ENCODE measurements at regions not wholly inside any gene's neighbourhood (a gene's known extent, or its start where the extent isn't known, plus 50 kb on each side); places are given as distances from the start of the nearest gene placed in this dataset.

- intact Hi-C loops (cut with DNase I) = no loop called here
- DNase-seq = no peak
Measured at GRCh38 chr15:87805117-87805820, 451.3 kb downstream of the NTRK3 start.

DNA sequence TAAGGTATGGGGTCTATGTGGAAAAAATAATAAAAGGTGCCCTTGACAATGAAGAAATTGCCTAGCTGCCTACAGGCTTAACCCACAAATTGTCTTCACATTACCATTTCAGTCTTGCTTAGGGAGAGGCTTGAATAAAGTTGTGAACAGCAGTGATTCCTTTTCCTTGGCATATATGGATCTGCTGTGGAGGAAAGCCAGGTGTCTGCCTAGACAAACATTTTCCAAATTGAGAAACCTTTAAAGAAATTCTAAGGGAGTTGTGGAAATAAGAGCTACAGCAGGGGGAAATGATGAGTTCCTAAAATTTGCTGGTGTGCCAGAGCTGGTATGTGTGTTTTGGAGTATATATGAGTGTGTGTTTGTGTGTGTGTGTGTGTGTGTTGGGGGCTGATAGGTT, 452.1 kb downstream of the NTRK3 start:
- no peak for DNase-seq
- intact Hi-C loops (cut with DNase I) = no loop called here

GRCh38 chr15:87799838-87800237, 456.7 kb downstream of the NTRK3 start:
- DNase-seq = no peak
- intact Hi-C loops (cut with DNase I) = no loop called here

DNA sequence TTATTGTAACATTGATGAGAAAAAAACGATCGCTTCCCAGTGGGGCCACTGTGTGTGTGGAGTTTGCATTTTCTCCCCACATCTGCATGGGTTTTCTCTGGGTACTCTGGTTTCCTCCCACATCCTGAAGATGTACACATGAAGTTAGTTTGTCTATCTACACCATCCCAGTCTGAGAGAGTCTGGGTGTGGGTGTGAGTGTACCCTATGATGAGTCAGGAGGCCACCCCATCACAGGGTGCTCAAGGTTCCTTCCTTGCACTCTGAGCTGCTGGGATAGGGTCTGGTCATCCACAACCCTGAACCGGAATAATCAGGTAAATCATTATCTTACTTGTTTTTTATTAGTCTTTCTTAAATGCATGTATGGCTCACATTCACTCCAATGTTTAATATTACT, 457.1 kb downstream of the NTRK3 start:
- intact Hi-C loops (cut with DNase I) = no loop called here
- DNase-seq = no peak

GRCh38 chr15:87793725-87794124, 462.8 kb downstream of the NTRK3 start:
- intact Hi-C loops (cut with DNase I) = no loop called here

DNA sequence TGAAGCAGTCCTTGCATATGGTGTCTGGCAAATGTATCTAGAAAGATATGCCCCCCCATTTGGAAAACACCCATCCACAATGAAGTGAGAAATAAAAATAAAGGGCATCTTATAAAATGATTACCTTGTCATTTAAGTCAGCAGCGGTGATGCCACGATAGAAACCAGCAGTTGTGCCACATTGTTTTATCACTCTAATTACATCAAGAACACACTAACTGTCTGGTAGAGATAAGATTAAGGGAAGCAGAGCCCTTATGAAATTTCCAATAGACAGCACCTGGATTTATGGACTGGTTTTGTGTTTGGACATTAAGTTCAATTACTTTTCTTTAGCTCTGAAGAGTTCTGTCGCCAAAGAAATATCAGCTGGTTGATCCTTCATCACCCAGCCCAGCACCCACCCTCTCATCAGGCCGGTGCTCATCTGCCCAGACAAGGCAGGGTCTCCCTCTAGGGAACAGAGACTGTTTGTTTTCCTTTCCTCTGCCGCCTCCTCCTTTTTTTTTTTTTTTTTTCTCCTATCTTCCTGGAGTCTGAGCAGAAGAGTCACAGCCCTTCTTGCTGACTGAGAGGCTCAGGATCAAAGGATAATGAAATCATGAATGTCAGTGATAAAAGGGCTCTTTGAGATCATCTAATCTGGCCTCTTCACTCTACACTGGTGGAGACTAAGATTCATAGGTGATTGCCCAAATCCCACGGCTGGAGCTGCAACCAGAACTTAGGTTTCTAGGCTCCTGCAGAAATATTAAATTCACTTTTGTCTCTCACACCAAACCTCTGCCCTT, 464.1 kb downstream of the NTRK3 start:
- intact Hi-C loops (cut with DNase I) = no loop called here
- DNase-seq = no peak

More at GRCh38 chr15:87793725-87794124, 462.8 kb downstream of the NTRK3 start:
- DNase-seq = no peak

GRCh38 chr15:87781959-87782625, 474.4 kb downstream of the NTRK3 start:
- DNase-seq = no peak
- intact Hi-C loops (cut with DNase I) = no loop called here

DNA sequence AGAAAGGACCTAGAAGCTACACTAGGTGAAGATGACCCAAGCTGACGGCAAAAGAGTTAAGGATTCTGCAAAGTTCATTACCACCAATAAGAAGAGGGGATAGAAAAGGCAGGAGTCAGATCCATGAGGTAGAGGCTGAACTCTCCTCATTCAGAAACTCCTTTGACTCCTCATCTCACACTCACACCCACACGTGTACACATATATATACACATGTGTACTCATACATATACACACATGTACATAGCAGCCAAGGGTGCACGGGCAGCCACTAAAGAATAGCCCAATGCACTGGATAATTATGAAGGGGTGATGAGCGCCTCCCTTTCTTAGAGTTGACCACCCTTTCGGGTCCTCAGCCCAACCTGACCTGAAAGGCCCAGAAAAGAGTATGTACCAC, 476.8 kb downstream of the NTRK3 start:
- intact Hi-C loops (cut with DNase I) = no loop called here
- no peak for DNase-seq

DNA sequence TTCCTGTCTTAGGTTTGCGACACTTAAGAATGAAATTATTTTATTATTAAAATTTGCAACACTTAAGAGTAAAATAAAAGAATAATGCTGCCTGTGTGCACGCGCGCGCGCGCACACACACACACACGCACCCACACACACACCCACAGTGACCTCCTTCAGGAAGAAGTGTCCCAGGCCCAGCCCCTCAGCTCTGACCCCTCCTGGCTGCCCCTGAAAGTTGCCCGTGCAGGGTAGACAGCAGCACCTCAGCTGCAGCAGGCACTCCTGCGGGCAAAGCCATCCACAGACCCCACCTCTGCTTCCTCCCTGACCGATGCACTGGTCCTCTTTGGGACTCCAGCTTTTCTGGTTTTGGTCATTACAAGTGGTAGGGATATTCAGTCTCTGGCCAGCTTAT, 478.2 kb downstream of the NTRK3 start:
- intact Hi-C loops (cut with DNase I) = no loop called here
- DNase-seq = no peak

- intact Hi-C loops (cut with DNase I) = no loop called here
- peak in 11 of 42 donors; percentile 9 to 68 (median 21) for DNase-seq
Measured at GRCh38 chr15:87777054-87777561, 479.4 kb downstream of the NTRK3 start.

DNA sequence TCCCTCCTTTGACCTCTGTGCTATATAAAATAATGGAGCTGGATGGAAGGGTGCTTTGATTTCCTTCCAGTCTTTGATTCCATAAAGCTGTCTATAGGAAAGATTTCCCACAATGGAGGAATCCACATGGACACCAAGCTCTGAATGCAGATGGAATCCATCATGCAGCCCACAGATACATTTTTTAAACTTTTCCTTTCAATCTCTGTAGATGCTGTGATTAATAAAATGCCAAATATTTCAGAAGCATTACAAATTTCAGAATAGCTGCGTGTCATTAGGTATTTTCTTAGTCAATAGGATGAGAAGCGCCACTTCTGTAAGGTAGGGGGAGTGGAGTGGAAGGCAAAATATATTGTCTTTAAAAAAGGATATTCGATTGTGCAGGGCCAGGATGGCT, 489.0 kb downstream of the NTRK3 start:
- DNase-seq = no peak
- intact Hi-C loops (cut with DNase I) = no loop called here

DNA sequence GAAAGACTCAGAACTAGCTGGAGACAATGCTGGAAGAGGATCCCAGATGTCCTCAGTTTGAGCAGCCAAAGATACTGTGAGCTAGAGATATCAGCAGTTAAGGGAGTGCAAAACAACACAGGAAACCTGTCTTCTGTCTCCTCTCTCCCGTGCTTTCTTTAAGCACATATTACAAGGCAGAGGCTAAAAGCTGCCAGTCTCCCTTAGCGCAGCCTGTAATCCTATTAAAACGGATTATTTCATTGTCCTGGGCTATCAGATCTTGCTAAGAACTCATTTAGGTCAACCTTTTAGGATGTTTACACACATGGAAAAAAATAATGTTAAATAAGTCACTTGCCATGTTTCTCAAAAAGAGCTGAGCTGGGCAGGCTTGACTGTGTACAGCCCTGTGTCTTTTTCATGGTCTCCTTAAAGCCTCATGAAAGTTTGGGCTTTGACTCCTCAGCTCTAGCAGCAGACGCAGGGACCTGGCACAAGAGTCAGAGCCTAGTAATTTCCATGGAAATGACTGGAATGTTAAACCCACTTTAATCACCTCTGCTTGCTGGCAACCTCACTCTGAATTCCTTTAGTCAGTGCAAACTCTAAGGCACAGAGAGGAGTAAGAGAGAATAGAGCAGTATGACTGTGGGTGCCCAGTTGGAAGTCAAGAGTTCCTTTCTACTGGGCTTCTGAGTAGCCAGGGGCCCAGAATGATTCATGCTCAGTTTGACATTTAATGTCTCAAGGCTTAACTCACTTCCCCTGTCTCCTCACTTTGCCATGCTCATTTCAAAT, 491.9 kb downstream of the NTRK3 start:
- DNase-seq = no peak
- intact Hi-C loops (cut with DNase I) = no loop called here

GRCh38 chr15:87763837-87764236, 492.7 kb downstream of the NTRK3 start:
- no peak for DNase-seq
- intact Hi-C loops (cut with DNase I) = no loop called here

DNA sequence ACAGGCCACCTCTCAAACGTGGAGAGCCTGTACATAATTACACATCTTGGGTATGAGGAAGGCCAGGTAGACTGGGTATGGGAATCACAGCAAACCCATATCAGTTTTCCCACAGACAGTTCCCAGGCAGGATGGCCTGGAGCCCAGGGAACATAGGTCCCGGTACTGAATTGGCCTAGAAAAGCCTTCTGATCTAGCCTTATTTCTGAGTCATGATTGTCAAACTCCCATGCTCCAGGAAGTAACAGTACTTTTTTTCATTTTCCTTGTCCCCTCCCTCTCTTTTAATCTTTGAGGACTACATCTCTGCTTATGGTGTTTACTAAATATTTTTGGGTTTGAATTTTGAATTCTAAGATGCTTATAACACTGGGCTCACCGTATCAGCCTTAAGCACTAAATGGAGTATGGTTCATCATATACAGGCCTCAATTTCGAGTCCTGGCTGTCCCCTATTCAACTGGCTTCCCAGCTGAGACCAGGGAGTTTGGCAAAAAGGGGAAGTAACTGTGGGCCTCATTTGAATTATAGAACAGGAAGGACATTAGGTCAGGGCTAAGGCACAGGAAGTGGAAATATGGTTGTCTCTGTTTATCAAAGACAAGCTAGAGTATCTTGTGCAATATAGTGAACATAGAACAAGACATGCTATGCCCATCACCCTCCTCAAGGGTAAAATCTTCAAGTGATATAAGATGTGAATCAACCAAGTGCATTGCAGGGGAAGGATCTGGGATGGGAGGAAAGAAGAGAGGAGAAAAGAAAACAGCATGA, 494.6 kb downstream of the NTRK3 start:
- no peak for DNase-seq
- intact Hi-C loops (cut with DNase I) = no loop called here

DNA sequence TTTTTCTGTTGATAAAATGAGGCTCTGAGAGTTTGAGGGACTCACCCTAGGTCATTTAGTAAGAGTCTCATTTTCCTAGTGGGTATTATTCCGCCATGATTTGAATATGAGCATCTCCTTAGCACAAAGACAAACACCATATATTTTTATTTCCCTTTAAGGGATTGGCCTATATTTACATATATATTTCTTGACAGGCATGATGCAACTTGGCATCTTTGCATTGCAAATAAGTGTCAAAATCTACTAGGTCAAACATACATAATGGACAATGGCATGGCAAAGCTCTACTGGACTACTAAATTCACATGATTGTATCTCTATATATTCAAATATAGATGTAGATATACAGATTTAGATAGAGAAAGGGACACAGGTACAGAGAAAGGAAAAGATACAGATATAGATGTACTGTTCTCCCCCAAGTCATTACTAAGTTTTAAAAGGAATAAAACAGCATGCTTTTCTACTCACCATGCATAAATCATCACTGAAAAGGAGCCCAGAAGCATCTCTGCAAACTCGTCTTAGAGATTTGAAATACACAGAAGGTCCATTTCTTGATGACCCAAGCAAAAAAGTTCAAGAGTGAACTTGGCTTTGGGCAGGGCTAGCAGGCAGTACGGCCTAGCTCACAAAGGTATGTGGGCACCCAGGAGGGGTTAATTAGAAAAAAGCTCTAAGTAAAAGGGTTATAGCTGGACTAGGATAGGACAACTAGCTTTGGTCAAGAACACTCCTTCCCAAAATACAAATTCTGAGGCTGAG, 495.8 kb downstream of the NTRK3 start:
- intact Hi-C loops (cut with DNase I) = no loop called here
- DNase-seq = no peak

- intact Hi-C loops (cut with DNase I) = no loop called here
- DNase-seq = no peak
Measured at GRCh38 chr15:87758794-87759418, 497.6 kb downstream of the NTRK3 start.

DNA sequence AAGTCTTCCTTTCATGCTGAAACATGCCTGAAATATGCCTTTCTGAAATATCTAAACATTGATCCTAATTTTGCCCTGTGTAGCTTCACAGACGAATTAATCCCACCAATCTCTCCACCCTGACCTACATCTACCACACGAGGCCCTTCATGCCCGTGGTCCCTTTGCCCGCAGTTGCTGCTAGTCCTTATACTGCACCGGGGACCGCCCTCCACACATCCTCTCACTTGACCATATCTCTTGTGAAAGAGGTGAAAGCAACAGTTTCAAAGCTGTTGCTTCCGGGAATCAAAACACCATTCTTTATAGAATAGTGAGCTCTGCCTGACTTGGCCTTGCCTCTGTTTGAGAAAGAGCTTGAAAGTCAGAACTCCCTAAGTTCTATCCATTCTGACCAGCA, 499.5 kb downstream of the NTRK3 start:
- intact Hi-C loops (cut with DNase I) = no loop called here
- no peak for DNase-seq

Data from head of caudate nucleus (tissue), 42 donors.